Fibroblast of peridontal ligament (primary cell): ENCODE measurements at regions not wholly inside any gene's neighbourhood (a gene's known extent, or its start where the extent isn't known, plus 50 kb on each side); places are given as distances from the start of the nearest gene placed in this dataset.
"Not testable (repeated sequence)": the region's sequence is repeated elsewhere in the genome, so short reads cannot be mapped to it uniquely, and the experiment has no call there.

Experiments used
- DNase-seq: peaks from one replicate; pipeline ENCODE4 v3.0.0-alpha.2; 2010; ENCODE audit errors: extremely low read depth

DNA sequence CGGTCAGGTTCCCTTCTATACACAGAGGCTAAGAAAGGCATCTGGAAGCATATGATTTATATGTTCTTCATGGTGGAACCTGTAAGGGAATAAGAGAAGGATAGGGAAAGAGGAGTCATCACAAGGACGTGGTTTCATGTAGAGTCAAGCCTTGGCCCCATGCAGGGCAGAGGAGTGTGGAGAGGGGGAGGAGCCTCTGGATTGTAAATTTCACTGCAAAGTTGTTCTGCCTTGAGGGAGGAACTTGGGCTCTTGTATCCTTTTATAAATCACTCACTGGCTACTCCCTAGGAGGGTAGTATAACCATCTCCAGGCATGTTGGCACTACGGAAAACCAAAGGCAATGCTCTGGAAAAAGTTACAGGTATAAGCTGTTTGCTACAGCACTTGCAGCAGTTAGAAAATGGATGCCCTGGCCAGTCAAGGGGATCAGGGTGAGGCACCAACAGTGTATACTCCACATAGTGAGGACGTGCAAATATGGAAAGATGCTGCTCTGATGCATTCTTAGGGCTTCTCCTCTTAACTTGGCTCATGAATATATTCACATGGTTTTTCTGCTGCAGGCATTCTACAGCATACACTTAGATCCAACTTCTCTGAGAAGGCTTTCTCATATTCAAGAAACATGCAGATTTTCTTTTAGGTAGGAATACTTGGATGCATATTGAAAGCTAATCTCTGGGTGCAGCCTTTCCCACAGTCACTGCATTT, 60.3 kb upstream of the ZNF81 start:
- DNase-seq, result no peak

GRCh38 chrX:47772764-47773163, 63.9 kb upstream of the ZNF81 start:
- no peak for DNase-seq

GRCh38 chrX:47771473-47771872, 65.2 kb upstream of the ZNF81 start:
- DNase-seq, result no peak

DNA sequence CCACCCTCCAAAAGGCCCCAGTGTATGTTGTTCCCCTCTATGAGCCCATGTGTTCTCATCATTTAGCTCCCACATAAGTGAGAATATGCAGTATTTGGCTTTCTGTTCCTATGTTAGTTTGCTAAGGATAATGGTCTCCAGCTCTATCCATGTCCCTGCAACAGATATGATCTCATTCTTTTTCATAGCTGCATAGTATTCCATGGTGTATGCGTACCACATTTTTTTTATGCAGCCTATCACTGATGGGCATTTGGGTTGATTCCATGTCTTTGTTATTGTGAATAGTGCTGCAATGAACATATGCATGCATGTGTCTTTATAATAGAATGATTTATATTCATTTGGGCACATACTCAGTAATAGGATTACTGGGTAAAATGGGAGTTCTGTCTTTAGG, 73.9 kb upstream of the ZNF81 start:
- not testable (repeated sequence) for DNase-seq

GRCh38 chrX:47752685-47753084, 84.0 kb upstream of the ZNF81 start:
- DNase-seq, result no peak

GRCh38 chrX:47751670-47752069, 85.0 kb upstream of the ZNF81 start:
- DNase-seq, result peak; percentile 8

- DNase-seq, result peak; percentile 27
These were observed 87.3 kb upstream of the ZNF81 start for GRCh38 chrX:47749185-47749967.

- peak; percentile 37 for DNase-seq
These were observed 88.1 kb upstream of the ZNF81 start for GRCh38 chrX:47748576-47748975.

GRCh38 chrX:47746446-47746845, 87.5 kb upstream of the UXT start:
- DNase-seq, result no peak

DNA sequence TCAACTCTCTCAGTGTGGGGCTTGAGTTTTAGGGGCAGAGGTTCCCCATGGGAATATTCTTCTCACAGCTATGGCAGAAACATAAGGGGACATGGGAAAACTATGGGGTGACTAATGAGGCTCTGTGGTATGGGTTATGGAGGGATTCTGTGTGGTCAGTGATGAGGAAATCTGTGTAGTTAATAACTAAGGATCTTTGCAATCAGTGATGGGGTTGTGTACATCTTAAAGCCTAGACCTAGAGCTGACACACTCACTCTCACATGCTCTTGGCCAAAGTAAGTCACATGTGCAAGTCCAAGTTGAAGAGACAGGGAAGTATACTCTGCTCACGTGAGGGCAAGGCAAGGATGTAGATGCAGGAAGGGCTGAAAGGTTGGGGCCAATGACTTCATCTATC, 86.4 kb upstream of the UXT start:
- DNase-seq, result peak; percentile 12

- peak; percentile 85 for DNase-seq
These were observed 84.5 kb upstream of the UXT start for GRCh38 chrX:47743504-47743903.

DNA sequence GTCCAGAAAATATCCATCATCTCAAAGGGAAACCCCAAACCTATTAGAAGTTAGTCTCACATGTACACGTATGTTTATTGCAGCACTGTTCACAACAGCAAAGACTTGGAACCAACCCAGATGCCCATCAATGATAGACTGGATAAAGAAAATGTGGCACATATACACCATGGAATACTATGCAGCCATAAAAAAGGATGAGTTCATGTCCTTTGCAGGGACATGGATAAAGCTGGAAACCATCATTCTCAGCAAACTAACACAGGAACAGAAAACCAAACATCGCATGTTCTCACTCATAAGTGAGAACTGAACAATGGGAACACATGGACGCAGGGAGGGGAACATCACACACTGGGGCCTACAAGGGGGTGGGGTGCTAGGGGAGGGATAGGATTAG, 79.9 kb upstream of the UXT start:
- DNase-seq, result not testable (repeated sequence)

GRCh38 chrX:47723689-47724088, 64.7 kb upstream of the UXT start:
- DNase-seq, result no peak

DNA sequence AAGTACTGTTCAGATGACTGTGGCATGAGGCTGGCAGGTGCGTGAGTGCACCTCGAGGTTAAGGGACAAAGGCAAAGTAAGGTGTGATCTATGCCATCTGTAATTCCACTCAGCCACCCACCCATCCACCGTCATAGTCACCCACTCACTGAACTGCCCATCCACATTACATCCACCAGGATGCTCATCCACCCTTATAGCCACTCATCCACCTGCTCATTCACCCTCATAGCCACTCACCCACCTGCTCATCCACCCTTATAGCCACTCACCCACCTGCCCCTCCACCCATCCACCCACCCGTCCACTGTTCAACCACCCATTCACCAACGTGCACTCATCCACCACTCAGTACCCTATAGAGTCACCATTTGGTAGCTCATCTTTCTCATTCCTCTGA, 64.1 kb upstream of the UXT start:
- no peak for DNase-seq

DNA sequence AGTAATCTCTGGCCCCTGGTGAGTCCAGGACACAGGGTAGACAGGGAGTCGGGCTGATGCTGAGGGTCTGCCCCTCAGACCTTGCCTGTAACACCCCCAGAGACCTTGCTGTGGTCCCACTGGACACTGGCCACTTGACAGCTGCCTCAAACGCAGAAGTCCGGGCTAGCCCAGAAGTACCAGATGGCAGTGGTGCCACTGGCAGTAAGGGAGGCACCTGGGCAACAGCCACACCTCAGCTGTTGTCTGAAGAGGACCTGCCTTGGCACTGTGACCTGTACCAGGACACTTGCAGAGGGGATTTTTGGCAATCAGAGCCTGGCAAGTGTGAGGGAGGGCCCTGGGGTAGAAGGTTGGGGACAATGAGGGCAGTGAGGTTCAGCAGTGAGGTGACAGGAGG, 63.3 kb upstream of the UXT start:
- no peak for DNase-seq

DNA sequence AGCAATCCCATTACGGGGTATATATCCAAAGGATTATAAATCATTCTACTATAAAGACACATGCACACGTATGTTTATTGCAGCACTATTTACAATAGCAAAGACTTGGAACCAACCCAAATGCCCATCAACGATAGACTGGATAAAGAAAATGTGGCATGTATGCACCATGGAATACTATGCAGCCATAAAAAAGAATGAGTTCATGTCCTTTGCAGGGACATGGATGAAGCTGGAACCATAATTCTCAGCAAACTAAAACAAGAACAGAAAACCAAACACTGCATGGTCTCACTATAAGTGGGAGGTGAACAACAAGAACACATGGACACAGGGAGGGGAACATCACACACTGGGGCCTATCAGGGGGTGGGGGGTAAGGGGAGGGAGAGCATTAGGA, 56.1 kb upstream of the UXT start:
- DNase-seq, result not testable (repeated sequence)

DNA sequence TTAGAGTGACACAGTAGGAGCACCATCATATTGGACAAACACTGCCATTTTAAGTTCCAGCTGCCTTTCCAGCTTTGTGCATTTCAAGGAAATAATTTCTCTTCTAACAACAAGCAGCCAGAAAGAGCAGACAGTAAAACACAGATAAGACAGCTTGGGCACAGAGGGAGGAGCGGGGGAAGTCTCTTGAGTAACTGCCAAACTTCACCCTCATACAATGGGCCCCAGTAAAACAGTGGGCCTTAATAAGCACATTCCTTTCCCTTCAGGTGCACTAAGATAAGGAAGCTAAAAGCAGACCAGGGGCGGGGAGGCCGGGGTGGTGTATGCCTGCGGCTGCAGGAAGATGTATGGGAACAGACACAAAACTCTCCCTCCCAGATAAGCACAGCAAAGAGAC, 53.7 kb upstream of the UXT start:
- not testable (repeated sequence) for DNase-seq

- no peak for DNase-seq
These were observed 51.3 kb upstream of the UXT start for GRCh38 chrX:47710252-47710651.
